ENCODE measurements at regions not wholly inside any gene's neighbourhood (a gene's known extent, or its start where the extent isn't known, plus 50 kb on each side); places are given as distances from the start of the nearest gene placed in this dataset.

- CTCF ChIA-PET: no interaction called here
These were observed 142.3 kb downstream of the DMRTA1 start for GRCh38 chr9:22588918-22589317.

GRCh38 chr9:22590336-22591033 lies 143.9 kb downstream of the DMRTA1 start:
- POLR2A ChIA-PET: no interaction called here
- CTCF ChIA-PET: no interaction called here
- no peak overlapping the region for H3K4me3 Mint-ChIP-seq
- no peaks in the 10 kb centered on the region for H3K36me3 Mint-ChIP-seq (ENCODE audit: low read depth)
- ATAC-seq (no peak), DNase-seq (no peak)
- no peak overlapping the region for H3K27ac Mint-ChIP-seq
- peaks cover 4% of the 10 kb centered on the region for H3K9me3 Mint-ChIP-seq (ENCODE audit: insufficient read depth)
- H3K27me3 Mint-ChIP-seq (ENCODE audit: low read depth): no peaks in the 10 kb centered on the region
- H3K4me1 Mint-ChIP-seq (ENCODE audit: low read depth): no peaks in the 10 kb centered on the region

More at GRCh38 chr9:22588918-22589317, 142.3 kb downstream of the DMRTA1 start:
- Mint-ChIP-seq H3K9me3 (ENCODE audit: insufficient read depth) (peaks cover 4% of the 10 kb centered on the region), H3K36me3 (ENCODE audit: low read depth) (no peaks in the 10 kb centered on the region), H3K4me3 (no peak overlapping the region), H3K27ac (no peak overlapping the region), H3K27me3 (ENCODE audit: low read depth) (no peaks in the 10 kb centered on the region), H3K4me1 (ENCODE audit: low read depth) (no peaks in the 10 kb centered on the region)
- POLR2A ChIA-PET: no interaction called here
- ATAC-seq (no peak), DNase-seq (no peak)

GRCh38 chr9:22595805-22596204 lies 149.2 kb downstream of the DMRTA1 start:
- Mint-ChIP-seq H3K36me3 (ENCODE audit: low read depth) (no peaks in the 10 kb centered on the region), H3K27ac (no peak overlapping the region), H3K9me3 (ENCODE audit: insufficient read depth) (no peaks in the 10 kb centered on the region), H3K4me3 (no peak overlapping the region), H3K27me3 (ENCODE audit: low read depth) (no peaks in the 10 kb centered on the region), H3K4me1 (ENCODE audit: low read depth) (no peaks in the 10 kb centered on the region)
- ATAC-seq: no peak
- DNase-seq: no peak
- POLR2A ChIA-PET: no interaction called here
- CTCF ChIA-PET: interaction anchor here (0.6 kb wide), 1 partner anchor 10 kb away, joined by 3 read pairs; no protein-coding TSS in a partner anchor

GRCh38 chr9:22617156-22617555 lies 170.5 kb downstream of the DMRTA1 start:
- H3K9me3 Mint-ChIP-seq (ENCODE audit: insufficient read depth): peaks cover 6% of the 10 kb centered on the region
- DNase-seq: no peak
- ATAC-seq: no peak
- POLR2A ChIA-PET: no interaction called here
- H3K27ac Mint-ChIP-seq: no peak overlapping the region
- no peaks in the 10 kb centered on the region for H3K36me3 Mint-ChIP-seq (ENCODE audit: low read depth)
- H3K27me3 Mint-ChIP-seq (ENCODE audit: low read depth): no peaks in the 10 kb centered on the region
- no peaks in the 10 kb centered on the region for H3K4me1 Mint-ChIP-seq (ENCODE audit: low read depth)
- no peak overlapping the region for H3K4me3 Mint-ChIP-seq
- CTCF ChIA-PET: no interaction called here

- Mint-ChIP-seq H3K4me3 (no peak overlapping the region), H3K9me3 (ENCODE audit: insufficient read depth) (no peaks in the 10 kb centered on the region), H3K4me1 (ENCODE audit: low read depth) (no peaks in the 10 kb centered on the region), H3K27me3 (ENCODE audit: low read depth) (no peaks in the 10 kb centered on the region), H3K27ac (no peak overlapping the region), H3K36me3 (ENCODE audit: low read depth) (no peaks in the 10 kb centered on the region)
- CTCF ChIA-PET: no interaction called here
- no peak for ATAC-seq
- POLR2A ChIA-PET: no interaction called here
- no peak for DNase-seq
These were observed 176.2 kb downstream of the DMRTA1 start for GRCh38 chr9:22622815-22623214.

- DNase-seq (no peak), ATAC-seq (no peak)
- H3K4me3 Mint-ChIP-seq: no peak overlapping the region
- H3K4me1 Mint-ChIP-seq (ENCODE audit: low read depth): no peaks in the 10 kb centered on the region
- H3K27ac Mint-ChIP-seq: no peak overlapping the region
- ChIA-PET CTCF (no interaction called here), POLR2A (no interaction called here)
- H3K27me3 Mint-ChIP-seq (ENCODE audit: low read depth): no peaks in the 10 kb centered on the region
- no peaks in the 10 kb centered on the region for H3K36me3 Mint-ChIP-seq (ENCODE audit: low read depth)
- H3K9me3 Mint-ChIP-seq (ENCODE audit: insufficient read depth): no peaks in the 10 kb centered on the region
These were observed 176.6 kb downstream of the DMRTA1 start for GRCh38 chr9:22623236-22623635.

GRCh38 chr9:22625540-22625939 lies 178.9 kb downstream of the DMRTA1 start:
- H3K4me3 Mint-ChIP-seq: no peak overlapping the region
- ChIA-PET CTCF (no interaction called here), POLR2A (no interaction called here)
- no peaks in the 10 kb centered on the region for H3K36me3 Mint-ChIP-seq (ENCODE audit: low read depth)
- no peaks in the 10 kb centered on the region for H3K4me1 Mint-ChIP-seq (ENCODE audit: low read depth)
- ATAC-seq (no peak), DNase-seq (no peak)
- H3K27me3 Mint-ChIP-seq (ENCODE audit: low read depth): no peaks in the 10 kb centered on the region
- no peak overlapping the region for H3K27ac Mint-ChIP-seq
- H3K9me3 Mint-ChIP-seq (ENCODE audit: insufficient read depth): no peaks in the 10 kb centered on the region

GRCh38 chr9:22643541-22643940 lies 196.9 kb downstream of the DMRTA1 start:
- Mint-ChIP-seq H3K9me3 (ENCODE audit: insufficient read depth) (peaks cover 7% of the 10 kb centered on the region), H3K27ac (no peak overlapping the region), H3K4me3 (no peak overlapping the region), H3K27me3 (ENCODE audit: low read depth) (no peaks in the 10 kb centered on the region), H3K36me3 (ENCODE audit: low read depth) (no peaks in the 10 kb centered on the region), H3K4me1 (ENCODE audit: low read depth) (no peaks in the 10 kb centered on the region)
- no peak for ATAC-seq
- no peak for DNase-seq
- CTCF ChIA-PET: no interaction called here
- POLR2A ChIA-PET: no interaction called here

- Mint-ChIP-seq H3K4me3 (no peak overlapping the region), H3K27me3 (ENCODE audit: low read depth) (no peaks in the 10 kb centered on the region), H3K27ac (no peak overlapping the region), H3K4me1 (ENCODE audit: low read depth) (no peaks in the 10 kb centered on the region), H3K9me3 (ENCODE audit: insufficient read depth) (peaks cover 10% of the 10 kb centered on the region), H3K36me3 (ENCODE audit: low read depth) (no peaks in the 10 kb centered on the region)
- DNase-seq (no peak), ATAC-seq (no peak)
- CTCF ChIA-PET: no interaction called here
- POLR2A ChIA-PET: no interaction called here
These were observed 199.3 kb downstream of the DMRTA1 start for GRCh38 chr9:22645893-22646292.

- Mint-ChIP-seq H3K4me3 (no peak overlapping the region), H3K27me3 (ENCODE audit: low read depth) (no peaks in the 10 kb centered on the region), H3K9me3 (ENCODE audit: insufficient read depth) (peaks cover 9% of the 10 kb centered on the region), H3K27ac (no peak overlapping the region), H3K36me3 (ENCODE audit: low read depth) (no peaks in the 10 kb centered on the region), H3K4me1 (ENCODE audit: low read depth) (no peaks in the 10 kb centered on the region)
- ChIA-PET POLR2A (no interaction called here), CTCF (no interaction called here)
- DNase-seq (no peak), ATAC-seq (no peak)
These were observed 202.8 kb downstream of the DMRTA1 start for GRCh38 chr9:22649384-22649783.

- ChIA-PET POLR2A (no interaction called here), CTCF (no interaction called here)
- ATAC-seq (no peak), DNase-seq (no peak)
- Mint-ChIP-seq H3K4me1 (ENCODE audit: low read depth) (no peaks in the 10 kb centered on the region), H3K9me3 (ENCODE audit: insufficient read depth) (peaks cover 9% of the 10 kb centered on the region), H3K36me3 (ENCODE audit: low read depth) (no peaks in the 10 kb centered on the region), H3K4me3 (no peak overlapping the region), H3K27ac (no peak overlapping the region), H3K27me3 (ENCODE audit: low read depth) (no peaks in the 10 kb centered on the region)
These were observed 203.5 kb downstream of the DMRTA1 start for GRCh38 chr9:22650145-22650544.

GRCh38 chr9:22650946-22651345 lies 204.3 kb downstream of the DMRTA1 start:
- Mint-ChIP-seq H3K27me3 (ENCODE audit: low read depth) (no peaks in the 10 kb centered on the region), H3K27ac (no peak overlapping the region), H3K36me3 (ENCODE audit: low read depth) (no peaks in the 10 kb centered on the region), H3K4me3 (no peak overlapping the region), H3K9me3 (ENCODE audit: insufficient read depth) (peaks cover 9% of the 10 kb centered on the region), H3K4me1 (ENCODE audit: low read depth) (no peaks in the 10 kb centered on the region)
- ChIA-PET CTCF (no interaction called here), POLR2A (no interaction called here)
- ATAC-seq (no peak), DNase-seq (no peak)

- POLR2A ChIA-PET: no interaction called here
- H3K4me3 Mint-ChIP-seq: no peak overlapping the region
- no peak for DNase-seq
- no peak for ATAC-seq
- H3K27ac Mint-ChIP-seq: no peak overlapping the region
- peaks cover 6% of the 10 kb centered on the region for H3K9me3 Mint-ChIP-seq (ENCODE audit: insufficient read depth)
- H3K27me3 Mint-ChIP-seq (ENCODE audit: low read depth): no peaks in the 10 kb centered on the region
- no peaks in the 10 kb centered on the region for H3K36me3 Mint-ChIP-seq (ENCODE audit: low read depth)
- no peaks in the 10 kb centered on the region for H3K4me1 Mint-ChIP-seq (ENCODE audit: low read depth)
- CTCF ChIA-PET: no interaction called here
These were observed 208.2 kb downstream of the DMRTA1 start for GRCh38 chr9:22654833-22655232.

Data from activated CD8-positive, alpha-beta T cell treated with anti-CD3 and anti-CD28 coated beads, Interleukin-2, amount 10 ng/mL, durations not matched to agents 7 days and 5 days (primary cell).